BLaER1 treated with 17β-estradiol and CSF1 and Interleukin-3, amounts not matched to agents 10 nM and 100 nM (cell line): ENCODE measurements at regions not wholly inside any gene's neighbourhood (a gene's known extent, or its start where the extent isn't known, plus 50 kb on each side); places are given as distances from the start of the nearest gene placed in this dataset.
"Not testable (repeated sequence)": the region's sequence is repeated elsewhere in the genome, so short reads cannot be mapped to it uniquely, and the experiment has no call there.

Source experiments
- H3K27ac ChIP-seq, 11 experiments: shearing (Covaris generic); formaldehyde crosslinking; 2 replicates each; pipeline ENCODE4 v1.8.1; 2022
- H3K27me3 ChIP-seq, 11 experiments: shearing (Covaris generic); formaldehyde crosslinking; 2 replicates each; pipeline ENCODE4 v1.8.1; 2022
- H3K36me3 ChIP-seq, 11 experiments: shearing (Covaris generic); formaldehyde crosslinking; 2 replicates each; pipeline ENCODE4 v1.8.1; 2022
- H3K4me1 ChIP-seq, 10 experiments: shearing (Covaris generic); formaldehyde crosslinking; 2 replicates each; pipeline ENCODE4 v1.8.1; 2022
- H3K4me2 ChIP-seq, 11 experiments: shearing (Covaris generic); formaldehyde crosslinking; 2 replicates each; pipeline ENCODE4 v1.8.1; 2022
- H3K4me3 ChIP-seq, 10 experiments: shearing (Covaris generic); formaldehyde crosslinking; 2 replicates each; pipeline ENCODE4 v1.8.1; 2022
- H3K9ac ChIP-seq, 11 experiments: shearing (Covaris generic); formaldehyde crosslinking; 2 replicates each; pipeline ENCODE4 v1.8.1; 2022
- H3K9me3 ChIP-seq, 11 experiments: shearing (Covaris generic); formaldehyde crosslinking; replicated peaks in 1 of 11; 2 replicates each; pipeline ENCODE4 v1.8.1; 2022
- H4K20me1 ChIP-seq, 11 experiments: shearing (Covaris generic); formaldehyde crosslinking; 2 replicates each; pipeline ENCODE4 v1.8.1; 2022
- Cebpa-rat ChIP-seq, 11 experiments: shearing (Covaris generic); IDR thresholded peaks; 2 replicates each; pipeline ENCODE4 v1.8.1; 2022

DNA sequence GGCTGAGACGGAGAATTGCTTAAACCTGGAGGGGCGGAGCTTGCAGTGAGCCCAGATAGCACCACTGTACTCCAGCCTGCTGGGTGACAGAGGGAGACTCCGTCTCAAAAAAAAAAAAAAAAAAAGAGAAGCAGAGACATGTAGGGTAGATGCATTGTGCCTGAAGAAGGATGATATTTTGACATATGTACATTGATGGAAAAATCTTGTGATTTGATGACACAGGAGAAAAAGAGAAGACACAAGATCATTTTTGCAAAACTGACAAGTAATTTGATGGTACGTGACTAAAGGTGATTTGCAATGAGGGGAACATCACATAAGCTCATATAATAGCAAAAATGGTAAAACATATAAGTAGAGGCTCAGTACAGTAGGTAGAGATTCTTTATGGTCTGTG, 340.1 kb upstream of the FSTL5 start:
- H3K27ac ChIP-seq = no peak overlapping the region
- H3K4me1 ChIP-seq = no peaks in the 10 kb centered on the region
- H3K4me2 ChIP-seq = no peak overlapping the region
- H3K4me3 ChIP-seq = no peak overlapping the region
- H3K9ac ChIP-seq = no peak overlapping the region
- no peak for TF ChIP-seq Cebpa-rat (IDR thresholded peaks at IDR 0.05)
- H3K36me3 ChIP-seq = no peaks in the 10 kb centered on the region
- H4K20me1 ChIP-seq = no peaks in the 10 kb centered on the region
- H3K9me3 ChIP-seq = no peaks in the 10 kb centered on the region
- no peaks in the 10 kb centered on the region for H3K27me3 ChIP-seq

DNA sequence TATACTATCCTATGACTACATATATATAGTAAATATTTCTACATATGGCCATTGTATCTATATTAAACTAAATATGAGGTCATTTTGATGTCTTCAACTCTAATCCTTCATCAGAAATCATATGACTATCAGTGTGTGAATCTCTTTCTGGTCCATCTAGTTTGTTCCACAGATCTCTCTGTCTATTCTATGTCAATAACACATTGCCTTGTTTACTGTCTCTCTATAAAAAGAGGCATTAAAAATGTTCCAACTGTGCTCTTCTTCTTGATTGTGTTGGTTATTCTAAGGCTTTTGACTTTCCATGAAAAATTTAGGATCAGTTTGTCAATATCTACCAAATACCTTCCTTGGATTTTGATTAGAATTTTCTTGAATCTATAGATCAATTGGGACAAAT, 338.3 kb upstream of the FSTL5 start:
- H3K36me3 ChIP-seq = no peaks in the 10 kb centered on the region
- no peak for TF ChIP-seq Cebpa-rat (IDR thresholded peaks at IDR 0.05)
- no peak overlapping the region for H3K27ac ChIP-seq
- H3K9ac ChIP-seq = no peak overlapping the region
- no peaks in the 10 kb centered on the region for H3K27me3 ChIP-seq
- H3K4me1 ChIP-seq = no peaks in the 10 kb centered on the region
- H4K20me1 ChIP-seq = no peaks in the 10 kb centered on the region
- no peaks in the 10 kb centered on the region for H3K9me3 ChIP-seq
- H3K4me3 ChIP-seq = no peak overlapping the region
- H3K4me2 ChIP-seq = no peak overlapping the region

DNA sequence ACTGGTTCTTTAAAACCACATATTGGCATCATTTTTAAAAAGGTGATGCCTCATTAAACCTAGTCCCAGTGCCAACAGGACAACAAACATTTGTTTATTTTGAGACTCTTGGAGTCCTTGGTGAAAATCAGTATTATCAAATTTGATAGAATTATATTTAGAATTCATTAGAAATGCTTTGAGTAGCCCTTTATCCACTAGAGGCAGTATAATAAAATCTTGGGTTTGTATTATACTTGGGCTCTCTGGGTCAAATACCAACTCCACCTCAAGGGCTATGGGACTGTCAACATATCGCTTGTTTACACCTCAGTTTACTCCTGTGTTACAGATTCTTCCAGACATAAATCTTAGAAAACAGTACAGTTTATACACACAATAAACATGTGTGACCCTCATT, 335.7 kb upstream of the FSTL5 start:
- Histone ChIP-seq H3K27me3 (no peaks in the 10 kb centered on the region), H3K4me3 (no peak overlapping the region), H3K9ac (no peak overlapping the region), H3K27ac (no peak overlapping the region), H3K4me1 (no peaks in the 10 kb centered on the region), H4K20me1 (no peaks in the 10 kb centered on the region), H3K9me3 (no peaks in the 10 kb centered on the region), H3K4me2 (no peak overlapping the region), H3K36me3 (no peaks in the 10 kb centered on the region)
- no peak for TF ChIP-seq Cebpa-rat (IDR thresholded peaks at IDR 0.05)

DNA sequence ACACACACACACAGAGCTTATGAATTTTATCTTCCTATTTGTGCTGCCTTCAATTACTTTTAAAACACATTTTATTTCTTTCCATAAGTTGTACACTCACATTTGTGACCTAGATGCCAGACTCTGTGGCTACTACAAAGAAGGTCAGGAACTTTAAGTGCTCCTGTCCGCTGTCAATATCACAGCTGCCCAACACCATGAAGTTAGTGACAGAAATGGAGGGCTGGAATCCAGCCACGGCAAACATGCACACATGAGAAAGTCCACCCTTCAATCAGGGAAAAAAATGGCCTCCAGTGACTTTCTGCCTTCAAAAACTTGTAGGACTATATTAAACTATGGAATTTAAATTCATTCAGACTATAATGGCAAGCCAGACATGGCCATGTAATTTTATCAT, 334.4 kb upstream of the FSTL5 start:
- no peak overlapping the region for H3K4me3 ChIP-seq
- H4K20me1 ChIP-seq = no peaks in the 10 kb centered on the region
- no peak overlapping the region for H3K9ac ChIP-seq
- H3K4me1 ChIP-seq = no peaks in the 10 kb centered on the region
- no peaks in the 10 kb centered on the region for H3K27me3 ChIP-seq
- no peak overlapping the region for H3K4me2 ChIP-seq
- H3K9me3 ChIP-seq = no peaks in the 10 kb centered on the region
- no peak for TF ChIP-seq Cebpa-rat (IDR thresholded peaks at IDR 0.05)
- H3K27ac ChIP-seq = no peak overlapping the region
- H3K36me3 ChIP-seq = no peaks in the 10 kb centered on the region

DNA sequence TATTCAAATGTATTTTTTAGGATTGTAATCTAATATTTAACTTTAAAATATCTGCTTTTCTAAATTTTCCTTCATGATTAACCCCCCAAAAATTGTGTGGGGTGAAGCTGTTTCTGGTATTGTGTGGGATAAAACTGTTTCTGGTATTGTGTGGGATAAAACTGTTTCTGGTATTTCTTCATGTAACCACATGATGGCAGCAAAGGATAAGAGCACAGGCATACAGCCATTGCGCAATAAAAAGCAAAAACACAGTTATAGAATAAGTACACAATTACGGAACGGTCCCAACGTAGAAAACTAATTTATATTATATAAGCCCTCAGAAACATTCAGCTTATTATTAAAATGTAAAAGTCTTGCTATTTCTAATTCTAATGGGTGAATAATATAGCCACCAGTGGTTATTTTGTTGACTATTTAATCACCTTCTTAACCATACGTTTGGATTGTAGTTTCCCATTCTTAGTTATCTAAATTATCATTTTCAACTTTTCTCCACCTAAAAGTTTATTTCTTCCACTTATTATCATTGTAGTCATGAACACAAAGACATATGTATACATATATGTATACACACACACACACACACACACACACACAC, 333.9 kb upstream of the FSTL5 start:
- Histone ChIP-seq H3K27ac (no peak overlapping the region), H3K9ac (no peak overlapping the region), H3K4me3 (no peak overlapping the region), H3K9me3 (no peaks in the 10 kb centered on the region), H3K27me3 (no peaks in the 10 kb centered on the region), H4K20me1 (no peaks in the 10 kb centered on the region), H3K4me2 (no peak overlapping the region), H3K36me3 (no peaks in the 10 kb centered on the region), H3K4me1 (no peaks in the 10 kb centered on the region)
- peak in 8 of 11 experiments; percentile 88 to 100 (median 96); a peak in 12 of 22 replicates for TF ChIP-seq Cebpa-rat (IDR thresholded peaks at IDR 0.05)

DNA sequence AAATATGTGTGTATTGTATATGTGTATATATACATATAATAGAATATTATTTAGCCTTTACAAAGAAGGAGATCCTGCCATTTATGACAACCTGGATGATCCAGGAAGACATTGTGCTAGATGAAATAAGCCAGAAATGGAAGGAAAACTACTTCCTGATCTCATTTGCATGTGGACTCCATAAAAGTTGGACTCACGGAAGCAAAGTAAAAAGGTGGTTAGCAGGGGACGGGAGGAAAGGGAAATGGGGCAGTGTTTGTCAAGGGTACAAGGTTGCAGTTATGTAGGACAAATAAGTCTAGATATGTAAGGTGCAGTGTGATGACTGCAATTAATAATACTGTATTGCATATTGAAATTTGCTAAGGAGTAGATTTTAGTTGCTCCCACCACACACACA, 331.1 kb upstream of the FSTL5 start:
- Histone ChIP-seq H3K9me3 (peaks cover 12 to 20% (median 17%) of the 10 kb centered on the region in 11 experiments), H4K20me1 (no peaks in the 10 kb centered on the region), H3K27me3 (no peaks in the 10 kb centered on the region), H3K9ac (no peak overlapping the region), H3K4me1 (no peaks in the 10 kb centered on the region; a peak in 1 of 20 replicates), H3K4me2 (no peak overlapping the region), H3K36me3 (no peaks in the 10 kb centered on the region), H3K27ac (no peak overlapping the region), H3K4me3 (no peak overlapping the region)
- TF ChIP-seq Cebpa-rat (IDR thresholded peaks at IDR 0.05) = no peak

DNA sequence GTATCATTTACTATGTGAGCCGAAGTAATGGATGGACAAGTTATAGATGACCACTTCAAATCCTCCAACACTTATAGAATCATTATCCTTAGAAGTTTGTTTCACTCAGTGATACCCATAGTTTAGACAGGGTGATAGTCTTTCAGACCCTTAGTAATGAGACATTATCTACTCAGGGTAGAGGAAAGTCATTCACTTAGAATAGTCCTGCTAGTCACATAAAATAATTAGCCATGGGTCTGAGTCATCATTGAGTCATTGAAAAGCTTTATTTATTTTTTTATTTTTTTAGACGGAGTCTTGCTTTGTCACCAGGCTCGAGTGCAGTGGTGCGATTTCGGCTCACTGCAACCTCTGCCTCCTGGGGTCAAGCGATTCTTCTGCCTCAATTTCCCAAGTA, 321.7 kb upstream of the FSTL5 start:
- no peak for TF ChIP-seq Cebpa-rat (IDR thresholded peaks at IDR 0.05)
- no peaks in the 10 kb centered on the region for H3K36me3 ChIP-seq
- H3K27me3 ChIP-seq = no peaks in the 10 kb centered on the region
- H3K4me1 ChIP-seq = no peaks in the 10 kb centered on the region
- peaks cover 6 to 15% (median 10%) of the 10 kb centered on the region in 11 experiments for H3K9me3 ChIP-seq
- no peak overlapping the region for H3K9ac ChIP-seq
- H3K4me3 ChIP-seq = no peak overlapping the region
- no peaks in the 10 kb centered on the region for H4K20me1 ChIP-seq
- no peak overlapping the region for H3K27ac ChIP-seq
- no peak overlapping the region for H3K4me2 ChIP-seq

DNA sequence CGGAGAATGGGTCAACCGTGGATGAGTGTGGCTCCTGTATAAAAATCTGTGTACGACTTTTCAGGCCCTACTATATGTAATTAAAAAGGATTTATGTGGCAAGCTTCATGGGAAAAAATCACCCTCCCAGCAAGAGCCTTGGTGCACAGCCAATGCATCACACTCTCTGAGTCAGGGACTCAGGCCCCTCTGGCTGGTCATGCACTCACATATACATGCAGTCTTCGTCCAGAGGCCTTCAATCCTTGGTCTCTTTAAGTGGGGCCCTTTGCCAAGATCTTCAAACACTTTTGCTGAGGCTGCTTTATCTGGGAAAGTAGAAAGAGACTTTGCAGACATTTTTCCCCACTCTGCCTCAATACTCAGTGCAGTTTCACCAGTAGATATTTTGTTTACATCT, 311.4 kb upstream of the FSTL5 start:
- H3K9me3 ChIP-seq = peaks cover 0 to 6% (median 0%) of the 10 kb centered on the region in 11 experiments; a peak in 2 of 22 replicates
- no peak for TF ChIP-seq Cebpa-rat (IDR thresholded peaks at IDR 0.05)
- no peaks in the 10 kb centered on the region for H4K20me1 ChIP-seq
- H3K9ac ChIP-seq = no peak overlapping the region
- no peak overlapping the region for H3K4me2 ChIP-seq
- no peaks in the 10 kb centered on the region for H3K27me3 ChIP-seq
- no peaks in the 10 kb centered on the region for H3K36me3 ChIP-seq
- no peak overlapping the region for H3K27ac ChIP-seq
- no peak overlapping the region for H3K4me3 ChIP-seq
- no peaks in the 10 kb centered on the region for H3K4me1 ChIP-seq

DNA sequence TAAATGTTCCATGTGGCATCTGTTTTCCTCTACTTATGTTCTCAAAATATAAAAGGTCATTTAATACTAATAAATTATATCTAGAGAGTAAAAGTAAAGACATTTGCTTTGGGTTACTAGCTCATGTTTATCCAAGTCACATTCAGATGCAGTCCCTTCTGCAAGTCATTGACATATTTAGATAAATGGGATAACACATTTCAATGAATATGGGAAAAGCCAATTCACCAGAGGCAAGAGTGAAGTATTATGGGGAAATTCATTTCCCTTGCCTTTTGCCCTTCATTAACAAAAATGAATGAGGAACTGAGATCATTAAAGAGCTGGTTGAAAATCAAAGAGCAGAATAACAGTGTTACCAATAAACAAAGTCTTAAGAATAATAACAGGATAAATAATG, 306.2 kb upstream of the FSTL5 start:
- no peak overlapping the region for H3K27ac ChIP-seq
- H3K36me3 ChIP-seq = no peaks in the 10 kb centered on the region
- no peak for TF ChIP-seq Cebpa-rat (IDR thresholded peaks at IDR 0.05)
- H3K4me1 ChIP-seq = no peaks in the 10 kb centered on the region
- H4K20me1 ChIP-seq = no peaks in the 10 kb centered on the region
- H3K9me3 ChIP-seq = no peaks in the 10 kb centered on the region
- H3K9ac ChIP-seq = no peak overlapping the region
- no peak overlapping the region for H3K4me2 ChIP-seq
- H3K27me3 ChIP-seq = no peaks in the 10 kb centered on the region
- no peak overlapping the region for H3K4me3 ChIP-seq

DNA sequence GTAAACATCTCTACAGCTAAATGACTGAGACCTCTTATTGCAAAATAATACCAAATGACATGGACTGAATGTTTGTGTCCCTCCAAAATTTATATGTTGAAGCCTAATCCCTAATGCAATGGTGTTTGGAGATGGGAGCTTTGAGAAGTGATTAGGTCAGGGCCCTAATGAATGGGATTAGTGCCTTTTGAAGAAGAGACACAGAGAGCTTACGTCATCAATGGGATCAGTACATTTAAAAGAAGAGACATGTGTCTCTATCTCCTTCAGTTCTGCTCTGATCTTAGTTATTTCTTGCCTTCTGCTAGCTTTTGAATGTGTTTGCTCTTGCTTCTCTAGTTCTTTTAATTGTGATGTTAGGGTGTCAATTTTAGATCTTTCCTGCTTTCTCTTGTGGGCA, 301.6 kb upstream of the FSTL5 start:
- not testable (repeated sequence) for H3K9ac ChIP-seq, H4K20me1 ChIP-seq, H3K4me3 ChIP-seq, H3K4me1 ChIP-seq, H3K27ac ChIP-seq, H3K9me3 ChIP-seq, H3K27me3 ChIP-seq, H3K4me2 ChIP-seq, H3K36me3 ChIP-seq
